GM18867 (cell line): ENCODE measurements at regions not wholly inside any gene's neighbourhood (a gene's known extent, or its start where the extent isn't known, plus 50 kb on each side); places are given as distances from the start of the nearest gene placed in this dataset.
"Not testable (repeated sequence)": the region's sequence is repeated elsewhere in the genome, so short reads cannot be mapped to it uniquely, and the experiment has no call there.

Source experiments
- ATAC-seq: cut with Tn5 transposase; IDR thresholded peaks from one replicate; pipeline ENCODE4 v1.9.1; 2021; ENCODE audit warnings: mild to moderate bottlenecking, moderate library complexity; ENCODE audit not compliant: unreplicated experiment

DNA sequence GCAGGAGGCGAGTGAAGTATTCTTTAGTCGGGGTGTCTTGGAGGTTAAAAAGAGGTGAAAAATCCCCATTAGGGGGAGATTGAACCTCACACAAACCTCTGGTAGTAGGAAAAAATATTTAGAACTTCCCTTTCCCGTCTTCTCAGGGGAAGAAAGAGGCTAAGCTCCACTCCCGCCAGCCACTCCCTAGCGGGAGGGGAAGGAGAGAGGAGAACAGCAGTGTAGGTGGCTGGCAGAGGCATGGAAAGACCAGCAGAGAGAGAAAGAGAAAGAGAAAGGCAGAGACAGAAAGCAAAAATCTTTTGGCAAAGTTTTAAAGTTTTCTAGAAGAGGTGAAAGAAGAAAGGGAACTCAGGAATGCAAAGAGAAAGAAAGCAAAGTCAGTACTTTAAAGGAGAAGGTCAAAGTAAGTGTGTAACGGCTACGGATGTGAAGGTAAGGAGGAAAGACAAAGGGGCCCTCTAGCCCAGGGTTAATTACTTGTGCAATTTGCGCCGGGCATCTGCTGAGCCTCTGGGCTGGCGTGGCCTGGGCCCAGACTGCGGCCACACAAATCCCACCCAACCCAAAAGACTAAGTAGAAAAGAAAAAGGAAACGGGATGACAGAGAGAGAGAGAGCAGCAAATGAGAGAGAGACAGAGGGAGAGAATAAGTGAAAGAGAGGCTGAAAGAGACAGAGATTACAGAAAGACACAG is 72.3 kb upstream of the ZNF746 start:
- ATAC-seq: no peak

DNA sequence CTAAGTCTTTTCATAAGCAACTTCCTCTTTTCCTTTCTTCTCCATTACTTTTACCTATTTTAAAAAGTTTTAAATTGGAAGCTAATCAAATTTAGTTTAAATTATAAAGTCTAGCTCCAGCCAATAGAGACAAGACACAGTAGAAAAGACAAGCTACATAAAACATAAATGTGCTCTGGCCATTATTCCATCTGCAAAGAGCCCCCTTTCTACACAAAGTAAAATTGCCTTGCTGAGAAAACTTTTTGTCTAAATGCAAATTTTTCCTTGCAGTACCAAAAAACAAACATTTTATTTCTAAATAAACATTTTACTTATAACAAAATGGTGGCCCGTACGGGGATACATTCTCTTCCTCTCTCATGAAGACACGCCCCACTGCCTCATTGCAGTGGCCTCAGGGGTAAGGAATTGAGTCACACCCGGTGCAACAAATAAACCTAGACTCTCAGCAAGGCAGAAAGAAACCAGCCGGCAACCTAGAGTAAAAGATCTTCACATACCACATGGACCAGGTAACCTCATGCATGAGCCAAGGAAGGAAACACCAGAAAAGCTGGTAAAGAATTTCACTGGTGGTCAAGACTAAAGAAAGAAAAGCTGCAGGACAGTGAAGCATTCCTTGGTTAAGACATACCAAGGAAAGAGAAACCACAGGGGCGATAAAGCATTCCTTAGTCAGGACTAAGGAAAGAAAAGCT is 71.6 kb upstream of the ZNF746 start:
- ATAC-seq: no peak

DNA sequence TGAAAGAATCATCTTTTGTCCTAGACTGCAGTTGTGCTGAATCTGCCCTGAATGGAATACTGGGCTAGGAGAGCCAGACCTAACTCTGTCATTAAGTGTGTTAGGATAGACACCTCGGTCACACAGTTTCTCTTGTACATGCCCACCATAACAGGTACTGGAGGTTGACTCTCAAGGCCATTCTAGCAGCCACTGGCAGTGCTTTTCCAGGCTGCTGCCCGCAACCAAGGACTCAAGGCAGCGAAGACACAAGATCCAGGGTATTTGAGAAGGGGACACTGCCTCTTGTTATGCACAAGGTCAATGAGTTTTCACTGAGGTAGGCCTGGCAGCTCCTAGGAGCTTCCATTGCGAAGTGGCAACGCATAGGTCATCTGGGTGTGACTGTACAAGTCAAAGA is 70.6 kb upstream of the ZNF746 start:
- ATAC-seq: no peak

DNA sequence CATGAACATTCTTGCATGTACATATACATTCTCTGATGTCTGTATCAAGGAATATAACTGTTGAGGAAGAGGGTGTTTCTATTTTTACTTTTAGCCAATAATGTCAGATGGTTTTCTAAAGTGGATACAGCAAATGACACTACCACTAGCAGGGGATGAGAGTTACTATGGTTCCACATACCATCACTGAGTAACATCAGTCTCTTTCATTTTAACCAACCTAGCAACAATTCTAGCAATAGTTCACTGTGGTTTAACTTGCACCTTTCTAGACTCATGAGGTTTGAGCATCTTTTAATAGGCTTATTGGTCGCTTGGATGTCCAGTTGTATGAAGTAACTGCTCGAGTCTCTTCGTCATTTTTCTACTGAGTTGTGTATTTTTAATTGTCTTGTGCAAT is 68.5 kb upstream of the ZNF746 start:
- no peak for ATAC-seq

GRCh38 chr7:149565096-149565382 is 67.4 kb upstream of the ZNF746 start:
- no peak for ATAC-seq

DNA sequence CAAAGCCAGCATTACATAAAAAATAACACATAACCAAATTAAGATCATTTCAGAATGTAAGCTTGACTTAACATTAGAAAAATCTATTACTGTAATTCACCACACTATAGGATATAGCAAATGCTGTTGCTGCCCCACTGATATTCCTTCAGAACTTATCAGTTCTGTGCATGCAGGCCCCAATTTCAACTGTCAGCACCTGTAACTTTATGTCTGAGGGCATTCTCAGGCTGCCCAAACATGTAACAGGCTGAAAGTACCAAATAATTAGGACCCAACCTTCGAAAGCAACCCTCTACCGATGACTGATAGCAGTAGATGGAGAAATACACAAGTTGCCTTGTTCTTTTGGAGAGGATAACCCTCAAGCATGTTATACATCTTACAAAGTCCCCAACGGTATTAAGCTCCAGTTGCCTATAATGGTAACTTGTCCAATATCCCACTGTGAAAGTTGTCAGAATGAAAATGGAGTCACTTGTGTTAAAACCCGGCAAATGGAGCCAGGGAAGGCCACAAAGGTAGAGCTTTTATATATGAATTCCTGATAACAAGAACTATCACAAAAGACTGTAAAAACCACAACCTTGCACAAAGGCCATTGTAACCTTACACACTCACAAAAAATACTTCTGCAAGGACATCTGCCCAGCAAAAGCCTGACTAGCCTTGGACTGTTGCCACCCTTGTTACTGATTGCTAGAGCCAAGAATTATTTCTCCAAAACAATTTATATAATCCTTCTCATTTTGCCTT is 66.9 kb upstream of the ZNF746 start:
- ATAC-seq: no peak

GRCh38 chr7:149562602-149563001 is 65.0 kb upstream of the ZNF746 start:
- ATAC-seq: no peak

GRCh38 chr7:149561072-149561471 is 63.5 kb upstream of the ZNF746 start:
- no peak for ATAC-seq

- no peak for ATAC-seq
Observed at GRCh38 chr7:149559711-149560110, 62.1 kb upstream of the ZNF746 start.

DNA sequence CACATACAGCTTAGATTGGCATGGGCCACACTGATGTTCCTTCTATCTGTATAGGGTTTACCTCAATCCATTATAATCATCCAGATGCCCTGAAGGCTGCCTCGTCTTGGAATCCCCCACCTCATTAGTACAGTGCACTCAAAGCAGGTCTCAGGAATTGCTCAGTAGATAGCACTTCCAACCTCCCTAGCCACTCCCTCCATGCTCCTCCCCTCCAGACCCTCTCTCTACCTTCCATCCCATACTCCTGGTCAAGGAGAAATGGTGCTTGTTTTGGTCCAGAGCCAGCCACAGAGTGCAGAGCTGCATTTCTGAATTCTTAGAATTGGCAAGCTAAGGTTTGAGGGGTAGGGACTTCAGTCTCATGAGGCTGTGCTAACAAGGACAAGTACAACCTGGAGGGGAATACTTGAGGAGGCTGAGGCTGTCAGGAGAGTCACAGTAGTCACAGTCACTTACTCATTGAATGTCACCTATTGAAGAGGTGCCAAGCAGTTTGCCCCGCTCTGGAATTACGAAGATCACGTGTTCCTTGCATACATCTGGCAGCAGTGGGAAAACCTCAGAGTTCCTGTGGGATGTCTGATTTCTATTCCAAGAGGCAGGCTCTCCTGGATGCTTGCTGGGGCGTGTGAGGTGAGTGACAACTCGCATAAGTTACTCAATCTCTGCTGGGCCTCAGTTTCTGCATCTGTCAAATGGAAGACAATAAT is 60.7 kb upstream of the ZNF746 start:
- ATAC-seq: no peak

- ATAC-seq: not testable (repeated sequence)
Observed at GRCh38 chr7:149556525-149556924, 58.9 kb upstream of the ZNF746 start.

DNA sequence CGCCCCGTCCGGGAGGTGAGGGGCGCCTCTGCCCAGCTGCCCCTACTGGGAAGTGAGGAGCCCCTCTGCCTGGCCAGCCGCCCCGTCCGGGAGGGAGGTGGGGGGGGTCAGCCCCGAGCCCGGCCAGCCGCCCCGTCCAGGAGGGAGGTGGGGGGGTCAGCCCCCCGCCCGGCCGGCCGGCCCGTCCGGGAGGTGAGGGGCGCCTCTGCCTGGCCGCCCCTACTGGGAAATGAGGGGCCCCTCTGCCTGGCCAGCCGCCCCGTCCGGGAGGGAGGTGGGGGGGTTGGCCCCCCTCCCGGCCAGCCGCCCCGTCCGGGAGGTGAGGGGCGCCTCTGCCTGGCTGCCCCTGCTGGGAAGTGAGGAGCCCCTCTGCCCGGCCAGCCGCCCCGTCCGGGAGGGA is 57.2 kb upstream of the ZNF746 start:
- not testable (repeated sequence) for ATAC-seq

GRCh38 chr7:149553991-149554390 is 56.4 kb upstream of the ZNF746 start:
- ATAC-seq: not testable (repeated sequence)

GRCh38 chr7:149552799-149553198 is 55.2 kb upstream of the ZNF746 start:
- no peak for ATAC-seq
